ENCODE measurements at regions not wholly inside any gene's neighbourhood (a gene's known extent, or its start where the extent isn't known, plus 50 kb on each side); places are given as distances from the start of the nearest gene placed in this dataset.

DNA sequence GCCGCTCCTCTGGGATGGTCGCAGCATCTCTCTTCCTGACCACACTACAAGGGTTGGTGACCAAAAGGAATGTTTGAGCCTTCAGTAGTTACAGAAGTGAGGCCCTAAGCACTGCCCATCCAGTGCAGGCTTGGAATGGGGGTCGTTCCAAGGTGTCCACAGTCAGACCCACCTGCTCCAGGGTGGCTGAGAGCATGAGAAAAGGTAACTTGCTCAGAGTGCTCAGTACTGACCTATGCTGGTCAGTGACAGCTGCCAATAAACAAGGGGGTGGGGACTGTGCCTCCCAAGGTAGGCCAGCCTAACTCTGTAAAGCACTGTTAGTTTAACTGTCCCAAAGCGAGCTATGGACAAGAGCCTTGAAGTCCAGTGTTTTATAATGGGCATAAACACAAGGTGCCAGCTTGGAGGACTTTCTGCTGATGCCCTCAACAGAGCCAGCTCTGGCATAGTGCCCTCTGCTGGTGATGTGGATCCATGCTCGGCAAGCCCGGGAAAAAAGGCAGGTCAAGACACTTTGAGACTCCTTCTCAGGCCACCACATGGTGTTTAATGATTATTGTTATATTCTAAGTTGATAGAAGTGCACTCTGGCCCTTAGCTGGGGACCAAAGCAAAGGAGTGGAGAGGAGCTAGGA is 78.1 kb upstream of the DNAH14 start:
- no peaks in the 10 kb centered on the region for H3K9me3 ChIP-seq (ENCODE audit: control insufficient read depth, insufficient read depth, low read length)
- ChIA-PET CTCF (interaction anchor here (0.6 to 4.9 kb wide), 22 partner anchors 12 to 348 kb away, joined by 3 to 41 read pairs (median 4); no protein-coding TSS in a partner anchor), POLR2A (ENCODE audit: unreplicated experiment) (no interaction called here)
- H3K56ac ChIP-seq (ENCODE audit: extremely low read depth, insufficient read depth, low read length), result no peak overlapping the region
- H3K23ac ChIP-seq (ENCODE audit: low read depth, low read length), result no peak overlapping the region
- H3K4me2 ChIP-seq (ENCODE audit: low read depth, low read length), result no peak overlapping the region
- in situ Hi-C loops (cut with MboI; ENCODE audit: low sequenced_read_pairs) (loop anchor here (5.0 to 10.0 kb wide), 2 partner anchors 207 to 339 kb away; no protein-coding TSS in a partner anchor), intact Hi-C loops (cut with micrococcal nuclease) (loop anchor here (2.0 to 5.0 kb wide), 2 partner anchors 71 to 417 kb away; partner anchors contain the start of gene WDR26), dilution Hi-C loops (cut with HindIII; ENCODE audit: low sequenced_read_pairs, unreplicated experiment) (no loop called here)
- 29% methylated on average over 2 of the region's 6 CpGs; no CpG with 5 or more reads in 1 of the 2 experiments for WGBS, 2 experiments (ENCODE audit: extremely low coverage in 2 of 2, insufficient read length in 1 of 2)
- peak; percentile 70 for ATAC-seq (ENCODE audit: low read depth)
- H3K9me1 ChIP-seq (ENCODE audit: insufficient read depth, low read length), result no peaks in the 10 kb centered on the region
- no peak overlapping the region for H3K4ac ChIP-seq (ENCODE audit: low read depth, low read length)
- H3K27me3 ChIP-seq (ENCODE audit: control insufficient read depth, insufficient read depth, low read length), result peaks cover 2% of the 10 kb centered on the region; the same call in 1 of the 2 replicates
- H2BK15ac ChIP-seq (ENCODE audit: low read depth, low read length), result no peak overlapping the region
- no peak overlapping the region for H2BK5ac ChIP-seq (ENCODE audit: low read depth, low read length, poor library complexity, severe bottlenecking)
- peak; percentile 37 for DNase-seq
- H4K5ac ChIP-seq (ENCODE audit: low read depth, low read length), result no peak overlapping the region
- H2BK120ac ChIP-seq (ENCODE audit: low read depth, low read length), result no peak overlapping the region
- H3K4me1 ChIP-seq (ENCODE audit: control insufficient read depth, insufficient read depth, low read length), result no peaks in the 10 kb centered on the region
- H3K14ac ChIP-seq (replicated peaks; ENCODE audit: low read depth, low read length), result no peak overlapping the region
- H3K27ac ChIP-seq (ENCODE audit: insufficient read depth, low read length), result no peak overlapping the region
- H2AK5ac ChIP-seq (ENCODE audit: low read depth, low read length), result no peak overlapping the region
- H2AK9ac ChIP-seq (replicated peaks; ENCODE audit: low read depth, low read length, poor library complexity), result no peak overlapping the region
- no peak overlapping the region for H4K91ac ChIP-seq (ENCODE audit: insufficient read depth, low read depth, low read length)
- no peak overlapping the region for H3K9ac ChIP-seq (ENCODE audit: low read depth, low read length)
- peak overlapping the region; percentile 19 for H2AFZ ChIP-seq (replicated peaks; ENCODE audit: low read length, poor library complexity)
- H4K20me1 ChIP-seq (ENCODE audit: insufficient read depth, low read length), result no peaks in the 10 kb centered on the region
- H2BK20ac ChIP-seq (ENCODE audit: low read depth, low read length), result no peak overlapping the region
- no peak overlapping the region for H3K18ac ChIP-seq (ENCODE audit: low read depth, low read length)
- TF ChIP-seq RAD21 (IDR thresholded peaks at IDR 0.05; ENCODE audit: low read length) (peak; percentile 67), ELK1 (IDR thresholded peaks at IDR 0.05; ENCODE audit: borderline replicate concordance, low read depth, low read length) (no peak), SMC3 (IDR thresholded peaks at IDR 0.05; ENCODE audit: low read depth, low read length) (peak; percentile 86), CTCF (conservative IDR thresholded peaks at IDR 0.05; ENCODE audit: low read depth, low read length) (peak; percentile 64)
- BruUV-seq (replicated peaks), result no TSS peak
- H3K36me3 ChIP-seq (ENCODE audit: control insufficient read depth, insufficient read depth, low read length), result no peaks in the 10 kb centered on the region
- no peak overlapping the region for H4K8ac ChIP-seq (ENCODE audit: low read depth in 2 of 2, low read length in 2 of 2)
- H3K79me1 ChIP-seq (ENCODE audit: low read depth in 1 of 2, low read length in 2 of 2), result no peaks in the 10 kb centered on the region
- H3K4me3 ChIP-seq (ENCODE audit: insufficient read depth, low read depth, low read length), result no peak overlapping the region

Data from IMR-90 (cell line).